ENCODE measurements at regions not wholly inside any gene's neighbourhood (a gene's known extent, or its start where the extent isn't known, plus 50 kb on each side); places are given as distances from the start of the nearest gene placed in this dataset.

DNA sequence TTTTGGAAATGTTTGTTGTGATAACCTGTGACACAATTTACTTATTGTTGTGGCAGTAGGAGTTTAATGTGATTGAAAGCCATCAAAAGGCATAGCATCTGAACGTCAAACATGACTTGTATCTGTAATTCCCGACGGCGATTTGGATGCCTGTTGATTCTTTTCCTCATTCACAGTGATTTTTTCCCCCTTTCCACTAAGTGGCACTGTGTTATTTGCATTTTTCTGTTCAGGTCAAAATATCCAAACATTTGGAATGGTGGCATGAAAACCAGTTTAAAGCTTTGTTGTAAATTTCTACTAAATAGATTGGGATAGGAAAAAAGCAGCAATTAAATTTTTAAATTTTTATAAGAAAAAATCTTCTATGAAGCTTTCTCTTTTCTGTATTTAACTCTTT is 259.9 kb upstream of the KCNH8 start:
- TF ChIP-seq GATA2 (IDR thresholded peaks at IDR 0.05; ENCODE audit: low read depth, low read length) (no peak), GATA3 (IDR thresholded peaks at IDR 0.05; ENCODE audit: low read depth, low read length) (no peak)

Data from SH-SY5Y (cell line).